ENCODE measurements at regions not wholly inside any gene's neighbourhood (a gene's known extent, or its start where the extent isn't known, plus 50 kb on each side); places are given as distances from the start of the nearest gene placed in this dataset.

- ChIA-PET POLR2A (no interaction called here), CTCF (no interaction called here)
- no peak for TF ChIP-seq CTCF (IDR thresholded peaks at IDR 0.05; ENCODE audit: insufficient read depth, low read length, missing control alignments)
- H3K4me3 ChIP-seq (ENCODE audit: low read depth, low read length) = no peak overlapping the region
- no peak for DNase-seq (ENCODE audit: low read depth, low spot score)
These were observed 1101.0 kb upstream of the PCDH7 start for GRCh38 chr4:29619168-29619567.

GRCh38 chr4:29632199-29632598, 1088.0 kb upstream of the PCDH7 start:
- ChIA-PET CTCF (no interaction called here), POLR2A (no interaction called here)
- TF ChIP-seq CTCF (IDR thresholded peaks at IDR 0.05; ENCODE audit: insufficient read depth, low read length, missing control alignments) = no peak
- DNase-seq (ENCODE audit: low read depth, low spot score) = no peak
- no peak overlapping the region for H3K4me3 ChIP-seq (ENCODE audit: low read depth, low read length)

- POLR2A ChIA-PET = no interaction called here
- DNase-seq (ENCODE audit: low read depth, low spot score) = no peak
- no peak overlapping the region for H3K4me3 ChIP-seq (ENCODE audit: low read depth, low read length)
- no peak for TF ChIP-seq CTCF (IDR thresholded peaks at IDR 0.05; ENCODE audit: insufficient read depth, low read length, missing control alignments)
- CTCF ChIA-PET = no interaction called here
These were observed 1083.2 kb upstream of the PCDH7 start for GRCh38 chr4:29636961-29637360.

- DNase-seq (ENCODE audit: low read depth, low spot score) = no peak
- TF ChIP-seq CTCF (IDR thresholded peaks at IDR 0.05; ENCODE audit: insufficient read depth, low read length, missing control alignments) = no peak
- CTCF ChIA-PET = no interaction called here
- no peak overlapping the region for H3K4me3 ChIP-seq (ENCODE audit: low read depth, low read length)
- POLR2A ChIA-PET = no interaction called here
These were observed 1066.9 kb upstream of the PCDH7 start for GRCh38 chr4:29653221-29653620.

GRCh38 chr4:29680644-29681043, 1039.5 kb upstream of the PCDH7 start:
- no peak for TF ChIP-seq CTCF (IDR thresholded peaks at IDR 0.05; ENCODE audit: insufficient read depth, low read length, missing control alignments)

GRCh38 chr4:29704059-29704458, 1016.1 kb upstream of the PCDH7 start:
- no peak overlapping the region for H3K4me3 ChIP-seq (ENCODE audit: low read depth, low read length)
- ChIA-PET CTCF (no interaction called here), POLR2A (no interaction called here)
- TF ChIP-seq CTCF (IDR thresholded peaks at IDR 0.05; ENCODE audit: insufficient read depth, low read length, missing control alignments) = no peak
- DNase-seq (ENCODE audit: low read depth, low spot score) = no peak

More at GRCh38 chr4:29680644-29681043, 1039.5 kb upstream of the PCDH7 start:
- H3K4me3 ChIP-seq (ENCODE audit: low read depth, low read length) = no peak overlapping the region
- POLR2A ChIA-PET = no interaction called here
- no peak for DNase-seq (ENCODE audit: low read depth, low spot score)
- CTCF ChIA-PET = no interaction called here
